DND-41 (cell line): ENCODE measurements at regions not wholly inside any gene's neighbourhood (a gene's known extent, or its start where the extent isn't known, plus 50 kb on each side); places are given as distances from the start of the nearest gene placed in this dataset.

Source experiments
- CTCF ChIP-seq: IDR thresholded peaks from 2 replicates; pipeline ENCODE4 v1.5.1; 2012; ENCODE audit warnings: borderline replicate concordance, low read length, moderate library complexity, mild to moderate bottlenecking; ENCODE audit not compliant: poor library complexity, severe bottlenecking; ENCODE audit errors: extremely low read depth
- EZH2 ChIP-seq: IDR thresholded peaks from 3 replicates; pipeline ENCODE4 v1.6.1; 2012; ENCODE audit warnings: borderline replicate concordance, low read depth, mild to moderate bottlenecking, moderate library complexity, low read length, inconsistent platforms; ENCODE audit not compliant: severe bottlenecking

GRCh38 chr5:15354021-15354420, 146.0 kb upstream of the FBXL7 start:
- no peak for TF ChIP-seq CTCF
- TF ChIP-seq EZH2, result no peak
